ENCODE measurements at regions not wholly inside any gene's neighbourhood (a gene's known extent, or its start where the extent isn't known, plus 50 kb on each side); places are given as distances from the start of the nearest gene placed in this dataset.

DNA sequence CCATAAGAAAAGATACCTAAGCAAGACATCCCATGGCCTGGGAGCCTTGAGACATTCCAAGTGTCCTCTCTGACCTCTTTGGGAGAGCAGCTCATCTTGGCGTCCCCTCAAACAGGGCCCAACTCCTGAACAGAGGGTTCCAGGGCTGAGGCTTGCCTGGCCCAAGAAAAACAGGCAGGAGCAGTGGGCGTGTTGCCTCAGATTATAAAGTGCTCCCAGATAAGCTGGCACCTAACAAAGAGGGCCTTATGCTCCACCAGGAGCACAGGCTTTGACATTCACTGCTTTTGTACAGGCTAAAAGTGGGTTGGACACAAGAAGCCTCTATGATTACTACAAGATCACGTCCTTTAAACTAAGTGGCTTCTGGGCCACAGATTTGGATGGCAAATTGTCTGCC lies 193.1 kb downstream of the FGFR2 start:
- H3K27ac ChIP-seq (ENCODE audit: control insufficient read depth, insufficient read depth): no peak overlapping the region
- no peak overlapping the region for H2AFZ ChIP-seq (ENCODE audit: control insufficient read depth, low read depth, low read length)
- H4K20me1 ChIP-seq (ENCODE audit: control insufficient read depth, insufficient read depth): no peaks in the 10 kb centered on the region
- BruUV-seq (replicated peaks): no TSS peak
- no peaks in the 10 kb centered on the region for H3K27me3 ChIP-seq (replicated peaks in 1 of 2; ENCODE audit: control insufficient read depth in 2 of 2, insufficient read depth in 2 of 2, low read length in 1 of 2)
- ChIA-PET RAD21 (ENCODE audit: unreplicated experiment) (no interaction called here), SMC1A (ENCODE audit: uncharacterized antibody, unreplicated experiment) (no interaction called here), POLR2A (no interaction called here), CTCF (no interaction called here)
- H3K9me3 ChIP-seq (replicated peaks; ENCODE audit: control insufficient read depth, insufficient read depth, low read length): no peaks in the 10 kb centered on the region
- in situ Hi-C loops (cut with MboI) (no loop called here), intact Hi-C loops (cut with micrococcal nuclease; ENCODE audit: unreplicated experiment) (no loop called here)
- 0% methylated on average over 3 of the region's 3 CpGs for WGBS (ENCODE audit: insufficient coverage, insufficient replicate concordance, low lambda C conversion rate, missing lambda C conversion rate)
- H3K9ac ChIP-seq (ENCODE audit: control insufficient read depth, insufficient read depth, low read length): no peak overlapping the region
- no peaks in the 10 kb centered on the region for H3K36me3 ChIP-seq (ENCODE audit: control insufficient read depth in 2 of 2, insufficient read depth in 2 of 2, low read length in 1 of 2)
- no peaks in the 10 kb centered on the region for H3K79me2 ChIP-seq (ENCODE audit: control insufficient read depth, insufficient read depth, low read length)
- ATAC-seq (no peak), DNase-seq (ENCODE audit: low read depth, low spot score) (no peak), FAIRE-seq (no peak)
- no peak overlapping the region for H3K4me3 ChIP-seq
- H3K4me1 ChIP-seq (ENCODE audit: control insufficient read depth, insufficient read depth, low read length): no peaks in the 10 kb centered on the region
- H3K4me2 ChIP-seq (ENCODE audit: control insufficient read depth, insufficient read depth): no peak overlapping the region
- no peak for TF ChIP-seq CBX3 (IDR thresholded peaks at IDR 0.05; ENCODE audit: borderline replicate concordance, low read depth)
- no peak for TF ChIP-seq KLF5 (IDR thresholded peaks at IDR 0.05; ENCODE audit: partially characterized antibody)
- no peak for TF ChIP-seq ZSCAN29 (IDR thresholded peaks at IDR 0.05)
- TF ChIP-seq MXI1 (IDR thresholded peaks at IDR 0.05; ENCODE audit: low read depth, low read length): no peak
- no peak for TF ChIP-seq JUND (IDR thresholded peaks at IDR 0.05; ENCODE audit: low read depth, low read length)
- no peak for TF ChIP-seq HDAC6 (IDR thresholded peaks at IDR 0.05; ENCODE audit: unreplicated experiment)

DNA sequence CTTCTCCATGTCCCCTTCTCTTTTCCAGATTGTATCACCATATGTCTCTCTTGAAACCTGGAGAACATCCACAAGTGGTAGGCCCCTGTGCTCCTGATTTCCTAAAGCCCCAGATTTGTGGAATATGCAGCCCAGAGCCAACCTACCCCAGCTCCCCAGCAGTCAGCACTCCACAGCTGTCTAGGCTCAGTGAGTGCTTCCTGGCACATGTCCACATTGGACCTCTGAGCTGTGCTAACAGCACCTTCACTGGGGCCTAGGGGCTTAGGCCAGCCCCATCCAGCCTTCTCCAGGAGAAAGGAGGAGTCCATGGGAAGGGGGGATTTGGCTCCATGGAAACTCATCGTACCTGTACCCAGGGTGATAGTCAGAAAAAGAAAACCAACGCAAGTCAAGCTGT lies 192.7 kb downstream of the FGFR2 start:
- Histone ChIP-seq H3K9ac (ENCODE audit: control insufficient read depth, insufficient read depth, low read length) (no peak overlapping the region), H3K9me3 (replicated peaks; ENCODE audit: control insufficient read depth, insufficient read depth, low read length) (no peaks in the 10 kb centered on the region), H3K36me3 (ENCODE audit: control insufficient read depth in 2 of 2, insufficient read depth in 2 of 2, low read length in 1 of 2) (no peaks in the 10 kb centered on the region), H4K20me1 (ENCODE audit: control insufficient read depth, insufficient read depth) (no peaks in the 10 kb centered on the region), H3K4me2 (ENCODE audit: control insufficient read depth, insufficient read depth) (no peak overlapping the region), H3K4me1 (ENCODE audit: control insufficient read depth, insufficient read depth, low read length) (no peaks in the 10 kb centered on the region), H3K27ac (ENCODE audit: control insufficient read depth, insufficient read depth) (no peak overlapping the region), H2AFZ (ENCODE audit: control insufficient read depth, low read depth, low read length) (no peak overlapping the region), H3K79me2 (ENCODE audit: control insufficient read depth, insufficient read depth, low read length) (no peaks in the 10 kb centered on the region), H3K27me3 (replicated peaks in 1 of 2; ENCODE audit: control insufficient read depth in 2 of 2, insufficient read depth in 2 of 2, low read length in 1 of 2) (no peaks in the 10 kb centered on the region), H3K4me3 (no peak overlapping the region)
- FAIRE-seq: no peak
- no peak for TF ChIP-seq CBX5 (IDR thresholded peaks at IDR 0.05; ENCODE audit: low read depth)
- no peak for TF ChIP-seq MTA2 (IDR thresholded peaks at IDR 0.05; ENCODE audit: low read depth)
- TF ChIP-seq POLR2AphosphoS5 (IDR thresholded peaks at IDR 0.05; ENCODE audit: low read length): no peak
- TF ChIP-seq HDGF (IDR thresholded peaks at IDR 0.05): no peak
- TF ChIP-seq CHD4 (IDR thresholded peaks at IDR 0.05): no peak
- TF ChIP-seq, protein P1, sequence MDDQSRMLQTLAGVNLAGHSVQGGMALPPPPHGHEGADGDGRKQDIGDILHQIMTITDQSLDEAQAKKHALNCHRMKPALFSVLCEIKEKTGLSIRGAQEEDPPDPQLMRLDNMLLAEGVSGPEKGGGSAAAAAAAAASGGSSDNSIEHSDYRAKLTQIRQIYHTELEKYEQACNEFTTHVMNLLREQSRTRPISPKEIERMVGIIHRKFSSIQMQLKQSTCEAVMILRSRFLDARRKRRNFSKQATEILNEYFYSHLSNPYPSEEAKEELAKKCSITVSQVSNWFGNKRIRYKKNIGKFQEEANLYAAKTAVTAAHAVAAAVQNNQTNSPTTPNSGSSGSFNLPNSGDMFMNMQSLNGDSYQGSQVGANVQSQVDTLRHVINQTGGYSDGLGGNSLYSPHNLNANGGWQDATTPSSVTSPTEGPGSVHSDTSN (IDR thresholded peaks at IDR 0.05; ENCODE audit: insufficient replicate concordance, low read depth, low read length): no peak
- TF ChIP-seq, protein P2, sequence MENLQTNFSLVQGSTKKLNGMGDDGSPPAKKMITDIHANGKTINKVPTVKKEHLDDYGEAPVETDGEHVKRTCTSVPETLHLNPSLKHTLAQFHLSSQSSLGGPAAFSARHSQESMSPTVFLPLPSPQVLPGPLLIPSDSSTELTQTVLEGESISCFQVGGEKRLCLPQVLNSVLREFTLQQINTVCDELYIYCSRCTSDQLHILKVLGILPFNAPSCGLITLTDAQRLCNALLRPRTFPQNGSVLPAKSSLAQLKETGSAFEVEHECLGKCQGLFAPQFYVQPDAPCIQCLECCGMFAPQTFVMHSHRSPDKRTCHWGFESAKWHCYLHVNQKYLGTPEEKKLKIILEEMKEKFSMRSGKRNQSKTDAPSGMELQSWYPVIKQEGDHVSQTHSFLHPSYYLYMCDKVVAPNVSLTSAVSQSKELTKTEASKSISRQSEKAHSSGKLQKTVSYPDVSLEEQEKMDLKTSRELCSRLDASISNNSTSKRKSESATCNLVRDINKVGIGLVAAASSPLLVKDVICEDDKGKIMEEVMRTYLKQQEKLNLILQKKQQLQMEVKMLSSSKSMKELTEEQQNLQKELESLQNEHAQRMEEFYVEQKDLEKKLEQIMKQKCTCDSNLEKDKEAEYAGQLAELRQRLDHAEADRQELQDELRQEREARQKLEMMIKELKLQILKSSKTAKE (IDR thresholded peaks at IDR 0.05; ENCODE audit: low read depth, poor library complexity, severe bottlenecking): no peak
- TF ChIP-seq, protein P3, sequence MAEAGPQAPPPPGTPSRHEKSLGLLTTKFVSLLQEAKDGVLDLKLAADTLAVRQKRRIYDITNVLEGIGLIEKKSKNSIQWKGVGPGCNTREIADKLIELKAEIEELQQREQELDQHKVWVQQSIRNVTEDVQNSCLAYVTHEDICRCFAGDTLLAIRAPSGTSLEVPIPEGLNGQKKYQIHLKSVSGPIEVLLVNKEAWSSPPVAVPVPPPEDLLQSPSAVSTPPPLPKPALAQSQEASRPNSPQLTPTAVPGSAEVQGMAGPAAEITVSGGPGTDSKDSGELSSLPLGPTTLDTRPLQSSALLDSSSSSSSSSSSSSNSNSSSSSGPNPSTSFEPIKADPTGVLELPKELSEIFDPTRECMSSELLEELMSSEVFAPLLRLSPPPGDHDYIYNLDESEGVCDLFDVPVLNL (IDR thresholded peaks at IDR 0.05; ENCODE audit: low read depth, low read length): no peak
- no peak for DNase-seq (ENCODE audit: low read depth, low spot score)
- CTCF ChIA-PET: no interaction called here
- BruUV-seq (replicated peaks): no TSS peak
- WGBS (ENCODE audit: insufficient coverage, insufficient replicate concordance, low lambda C conversion rate, missing lambda C conversion rate): 22% methylated on average over 2 of the region's 2 CpGs
- ATAC-seq: no peak
- intact Hi-C loops (cut with micrococcal nuclease; ENCODE audit: unreplicated experiment) (no loop called here), in situ Hi-C loops (cut with MboI) (no loop called here)
- POLR2A ChIA-PET: no interaction called here
- SMC1A ChIA-PET (ENCODE audit: uncharacterized antibody, unreplicated experiment): no interaction called here
- RAD21 ChIA-PET (ENCODE audit: unreplicated experiment): no interaction called here

Measured in GM12878 (cell line).